ENCODE measurements at regions not wholly inside any gene's neighbourhood (a gene's known extent, or its start where the extent isn't known, plus 50 kb on each side); places are given as distances from the start of the nearest gene placed in this dataset.

- TF ChIP-seq CTCF (IDR thresholded peaks at IDR 0.05; ENCODE audit: borderline replicate concordance, extremely low read depth, low read length, poor library complexity, severe bottlenecking): no peak
- no peak for TF ChIP-seq EZH2 (IDR thresholded peaks at IDR 0.05; ENCODE audit: borderline replicate concordance, low read depth, low read length, severe bottlenecking)
These were observed 52.0 kb upstream of the UGT2B7 start for GRCh38 chr4:69044247-69044646.
